GM21825 (cell line): ENCODE measurements at regions not wholly inside any gene's neighbourhood (a gene's known extent, or its start where the extent isn't known, plus 50 kb on each side); places are given as distances from the start of the nearest gene placed in this dataset.

Experiments
- ATAC-seq: cut with Tn5 transposase; IDR thresholded peaks from one replicate; pipeline ENCODE4 v1.9.1; 2021; ENCODE audit warnings: mild to moderate bottlenecking, moderate library complexity; ENCODE audit not compliant: unreplicated experiment

DNA sequence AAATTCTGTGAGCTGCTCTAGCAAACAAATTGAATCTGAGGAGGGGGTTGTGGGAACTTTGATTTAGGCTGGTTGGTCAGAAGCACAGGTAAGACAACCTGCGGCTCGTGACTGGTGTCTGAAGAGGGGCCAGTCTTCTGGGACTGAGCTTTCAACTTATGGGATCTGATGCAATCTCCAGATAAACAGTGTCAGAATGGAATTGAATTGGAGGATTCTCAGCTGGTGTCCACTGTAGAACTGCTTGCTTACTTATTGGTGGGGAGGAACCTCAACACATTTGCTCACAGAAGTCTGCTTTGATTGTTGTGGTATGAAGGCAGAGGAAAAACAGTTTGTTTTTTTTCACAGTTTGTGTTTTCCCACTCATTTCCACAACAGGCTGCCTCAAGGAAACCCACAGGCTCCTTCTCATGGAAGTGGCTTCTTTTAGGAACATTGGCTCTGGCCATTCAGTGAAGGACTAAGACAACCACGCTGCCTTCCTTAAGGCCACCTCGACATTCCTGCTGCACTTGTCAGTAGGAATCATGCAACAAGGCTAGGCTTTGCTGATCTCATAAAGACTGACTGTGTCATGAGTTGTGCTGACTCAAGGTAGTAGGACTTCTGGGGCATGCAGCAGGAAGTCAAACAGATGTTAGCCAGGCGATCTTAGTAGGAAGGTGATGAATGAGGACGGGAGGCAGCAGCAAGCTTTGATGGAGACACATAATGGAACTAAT lies 104.7 kb downstream of the TSN start:
- ATAC-seq: no peak

DNA sequence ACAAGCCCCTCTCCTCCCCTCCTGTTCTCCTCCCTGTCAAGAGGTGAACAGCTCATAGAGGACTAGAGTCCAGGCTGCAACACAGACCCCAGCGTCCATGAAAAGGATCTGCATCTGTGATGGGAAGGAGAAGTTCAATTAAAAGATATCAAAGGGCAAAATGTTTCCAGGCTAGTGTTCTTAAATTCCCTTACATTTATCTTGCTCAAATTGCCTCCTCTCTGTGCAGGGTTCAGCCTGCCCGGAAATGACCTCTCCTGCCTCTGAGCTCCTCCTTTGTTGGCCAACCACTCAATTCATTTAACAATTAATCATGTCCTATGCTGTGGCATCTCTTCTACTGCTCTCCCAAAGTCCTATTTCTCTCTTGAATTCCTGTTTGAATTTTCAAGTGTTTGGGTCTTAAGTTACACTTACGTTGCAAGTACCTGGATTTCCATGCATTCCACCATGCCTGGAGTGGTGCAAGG lies 105.3 kb downstream of the TSN start:
- ATAC-seq: no peak

DNA sequence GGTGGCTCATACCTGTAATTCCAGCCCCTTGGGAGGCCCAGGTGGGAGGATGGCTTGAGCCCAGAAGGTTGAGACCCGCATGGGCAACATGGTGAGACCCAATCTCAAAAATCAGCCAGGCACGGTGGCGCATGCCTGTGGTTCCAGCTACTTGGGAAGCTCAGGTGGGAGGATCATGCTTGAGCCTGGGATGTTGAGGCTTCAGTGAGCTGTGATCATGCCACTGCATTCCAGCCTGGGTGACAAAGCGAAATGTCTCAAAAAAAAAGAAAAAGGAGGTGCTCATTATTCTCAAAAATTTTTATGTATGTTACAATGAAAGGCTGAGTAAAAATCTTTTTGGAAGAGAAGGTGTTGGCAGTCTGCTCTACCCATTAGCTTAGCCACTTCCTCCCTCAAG lies 106.8 kb downstream of the TSN start:
- ATAC-seq: no peak

DNA sequence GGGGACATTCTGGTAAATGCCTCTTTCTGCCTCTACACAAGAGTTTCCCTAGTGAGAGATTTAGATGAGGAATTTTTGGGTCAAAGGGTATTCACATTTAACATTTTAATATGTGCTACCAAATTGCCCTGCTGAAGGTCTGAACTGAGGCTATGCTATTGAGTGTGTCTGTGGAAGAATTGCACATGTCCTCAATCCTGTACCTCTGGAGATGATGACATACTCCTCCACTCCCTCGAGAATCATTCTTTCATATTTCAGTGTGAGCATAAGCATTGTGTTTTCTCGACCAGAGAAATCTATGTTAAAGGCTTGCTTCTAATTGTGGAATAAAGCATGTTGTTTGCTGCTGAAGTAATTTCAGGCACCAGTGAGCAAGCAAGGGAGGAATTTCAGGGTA lies 110.5 kb downstream of the TSN start:
- ATAC-seq: no peak

DNA sequence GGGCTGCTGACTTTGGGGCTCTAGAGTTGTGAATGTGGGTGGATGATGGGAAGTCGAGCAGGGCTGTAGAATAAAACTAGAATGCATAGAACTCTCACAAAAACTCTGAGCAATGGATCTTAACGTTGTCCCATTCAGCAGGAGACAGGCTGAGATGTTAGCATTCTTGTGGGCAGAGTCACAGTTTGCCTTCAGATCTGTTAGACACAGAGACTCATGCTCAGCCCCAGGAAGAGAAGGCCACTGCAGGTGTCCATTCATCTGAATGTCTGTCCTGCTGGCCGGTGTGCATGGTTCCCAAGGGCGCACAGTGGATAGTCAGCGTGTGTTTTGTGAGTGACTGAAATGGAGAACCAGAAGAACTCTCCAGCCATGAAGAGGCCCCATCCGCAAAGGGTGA lies 111.3 kb downstream of the TSN start:
- ATAC-seq: no peak

DNA sequence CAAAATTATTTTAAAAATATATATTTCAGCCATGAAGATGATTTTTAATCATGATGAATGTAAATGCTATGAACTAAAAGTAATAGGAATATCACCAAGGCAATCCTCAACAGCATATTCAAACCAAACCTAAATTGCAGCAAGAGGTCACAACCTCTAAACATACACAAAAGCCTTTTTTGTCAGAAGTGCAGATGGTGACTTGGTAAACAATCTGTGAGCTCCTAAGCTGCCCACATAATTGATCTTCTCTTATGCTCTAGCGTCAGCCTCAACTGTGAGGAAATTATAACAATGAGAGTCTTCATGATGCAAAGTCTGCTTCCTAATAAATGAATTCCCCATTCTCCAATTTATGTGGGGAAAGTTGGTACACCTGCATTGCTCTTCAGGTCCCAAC lies 113.2 kb downstream of the TSN start:
- no peak for ATAC-seq

DNA sequence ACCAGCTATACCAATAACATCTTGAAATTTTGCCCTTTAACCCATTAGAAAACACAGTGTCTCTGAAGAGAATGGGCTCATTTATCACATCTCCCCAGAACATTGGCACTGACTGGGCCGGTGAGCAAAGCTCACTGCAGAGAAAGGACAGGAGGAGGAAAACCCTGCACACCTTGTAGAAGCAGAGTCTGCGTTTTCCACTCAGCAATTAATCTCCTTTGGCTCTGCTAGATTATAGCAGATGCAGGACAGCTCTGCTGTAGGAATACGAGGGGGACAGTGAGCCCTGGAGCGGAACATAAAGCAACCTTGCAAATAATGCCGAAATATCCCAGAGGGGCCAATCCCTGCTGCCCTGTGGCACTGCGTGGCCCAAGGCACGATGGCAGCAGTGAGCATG lies 113.9 kb downstream of the TSN start:
- ATAC-seq: no peak

DNA sequence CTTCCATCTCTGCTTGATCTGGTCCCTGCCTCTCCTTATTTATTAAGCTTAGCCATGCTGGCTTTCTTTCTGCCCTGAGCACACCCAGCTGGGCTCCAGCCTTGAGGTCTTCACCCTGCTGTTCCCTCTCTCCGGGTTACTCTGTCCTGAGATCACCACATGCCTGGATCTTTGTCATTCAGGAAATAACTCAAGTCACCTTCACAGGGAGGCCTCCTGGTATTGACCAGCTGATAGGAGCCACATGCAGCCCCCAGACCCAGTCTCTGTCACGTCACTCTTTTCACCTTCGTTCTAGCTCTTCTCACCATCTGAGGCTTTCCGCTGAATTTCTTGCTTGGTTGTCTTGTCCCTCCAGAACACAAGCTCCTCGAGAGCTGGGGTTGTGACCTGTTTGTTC lies 114.4 kb downstream of the TSN start:
- ATAC-seq: no peak

DNA sequence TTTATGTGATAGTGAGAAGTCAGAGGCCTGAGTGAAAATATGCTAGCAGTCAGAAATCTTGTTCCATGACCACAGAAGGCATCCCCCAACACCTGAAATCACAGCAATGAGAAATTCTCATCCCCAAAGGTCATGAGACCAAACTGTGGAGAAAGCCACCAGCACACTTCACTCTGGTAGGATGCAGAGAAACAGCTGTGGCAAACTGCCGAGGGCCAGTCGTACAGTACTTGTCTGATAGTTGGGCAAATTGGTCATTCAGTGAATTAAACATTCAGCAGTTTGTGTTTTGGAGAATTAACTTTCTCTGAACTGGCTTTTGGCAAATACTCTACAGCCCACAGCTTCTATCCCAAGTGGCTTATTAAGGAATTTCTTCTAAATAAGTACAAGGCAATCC lies 117.2 kb downstream of the TSN start:
- no peak for ATAC-seq

DNA sequence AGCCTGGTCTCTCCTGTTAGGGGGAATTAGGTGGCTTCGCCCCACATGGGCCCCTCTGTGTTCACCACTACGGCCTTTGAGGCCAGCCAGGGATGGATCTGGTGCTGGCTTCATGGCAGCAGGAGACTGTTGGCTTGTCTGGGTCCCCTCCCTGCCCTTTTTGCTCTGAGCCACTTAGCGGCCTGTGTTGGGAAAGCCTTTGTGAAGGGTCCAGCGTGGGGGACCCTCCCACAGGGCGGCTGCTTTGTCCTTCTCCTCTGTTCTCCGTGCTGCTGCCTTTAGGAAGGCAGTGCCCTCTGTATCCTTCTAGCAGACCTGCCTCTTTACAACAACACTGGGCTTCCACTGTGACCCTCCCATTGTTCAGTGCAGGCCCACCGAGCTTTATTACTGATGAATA lies 118.4 kb downstream of the TSN start:
- ATAC-seq: no peak

DNA sequence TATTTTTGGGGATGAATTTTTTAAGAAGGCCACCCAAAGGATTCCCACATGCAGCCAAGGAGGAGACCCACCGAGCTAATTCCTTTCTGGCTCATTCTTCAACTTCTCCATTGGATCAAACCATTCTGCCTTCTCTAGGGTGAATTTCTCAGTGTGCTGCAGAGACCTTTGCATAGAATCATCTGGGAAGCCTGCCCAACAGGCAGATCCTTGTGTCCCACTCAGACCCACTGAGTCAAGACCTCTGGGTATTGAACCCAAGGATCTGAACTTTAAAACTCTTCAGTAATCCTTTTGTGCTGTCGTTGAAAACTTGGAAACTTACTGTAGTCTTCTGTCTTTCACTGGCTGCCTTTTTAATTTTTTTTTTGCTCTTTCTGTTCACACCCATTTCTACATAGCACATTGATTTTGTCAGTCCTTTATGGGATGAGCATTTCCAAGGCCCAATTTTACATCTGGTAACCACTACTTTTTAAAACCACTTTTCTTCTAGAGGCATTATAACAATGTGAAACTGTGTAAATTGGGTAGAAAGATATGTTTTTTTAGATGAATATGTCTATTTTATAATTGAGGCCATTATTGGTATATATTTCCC lies 120.2 kb downstream of the TSN start:
- ATAC-seq: no peak

DNA sequence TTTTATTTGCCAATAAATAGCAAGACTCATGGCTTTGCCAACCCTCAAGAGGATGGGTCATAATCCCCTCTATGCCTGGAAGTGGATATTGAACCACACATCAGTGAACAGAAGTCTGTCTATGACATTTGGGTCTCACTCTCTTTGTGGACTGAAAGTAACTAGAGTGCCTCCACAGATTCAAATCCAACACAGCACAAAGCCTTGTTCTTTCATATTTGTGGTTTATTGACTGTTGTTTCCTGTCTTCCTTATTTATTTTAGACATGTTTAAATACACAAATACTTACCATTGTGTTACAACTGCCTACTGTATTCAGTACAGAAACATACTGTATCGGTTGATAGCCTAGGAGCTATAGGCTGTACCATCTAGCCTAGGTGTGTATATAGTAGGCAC lies 121.9 kb downstream of the TSN start:
- no peak for ATAC-seq

DNA sequence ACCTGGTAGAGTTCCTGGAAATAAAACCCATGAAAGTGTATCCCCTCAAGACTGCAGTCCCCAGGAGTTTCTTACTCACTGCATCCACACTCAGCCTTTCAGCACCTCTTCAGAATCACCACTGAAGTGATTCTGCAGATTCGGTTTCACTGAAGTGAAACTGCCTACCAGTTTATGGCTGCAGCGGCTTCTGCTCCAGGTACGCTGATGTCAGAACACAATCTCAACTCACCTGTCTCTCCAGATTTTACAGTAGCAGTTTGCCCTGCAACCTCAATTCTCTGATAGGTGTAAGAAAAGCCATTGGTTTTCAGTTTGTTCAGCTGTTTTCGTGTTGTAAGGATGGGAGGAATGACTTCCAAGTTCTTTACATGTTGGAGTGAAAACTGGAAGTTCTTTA lies 124.8 kb downstream of the TSN start:
- ATAC-seq: no peak

DNA sequence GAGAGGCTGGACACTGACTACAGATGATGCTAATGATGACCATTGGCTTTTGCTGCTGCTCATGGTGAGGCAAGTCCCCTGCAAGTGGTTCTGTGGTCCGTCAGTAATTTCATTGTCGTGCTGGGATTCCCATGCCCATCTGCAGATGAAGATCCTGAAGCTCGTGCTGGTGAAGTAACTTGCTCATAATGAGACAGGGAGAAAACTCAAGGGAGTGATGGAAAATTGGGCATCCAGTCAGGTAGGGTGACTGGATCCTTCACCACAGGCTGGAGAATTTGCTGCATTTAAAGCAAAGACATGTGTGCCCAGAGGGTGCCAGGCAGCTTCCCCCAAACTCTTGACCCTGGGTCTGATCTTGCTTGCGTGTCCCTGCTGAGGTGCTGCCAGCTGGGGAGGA lies 125.6 kb downstream of the TSN start:
- no peak for ATAC-seq

DNA sequence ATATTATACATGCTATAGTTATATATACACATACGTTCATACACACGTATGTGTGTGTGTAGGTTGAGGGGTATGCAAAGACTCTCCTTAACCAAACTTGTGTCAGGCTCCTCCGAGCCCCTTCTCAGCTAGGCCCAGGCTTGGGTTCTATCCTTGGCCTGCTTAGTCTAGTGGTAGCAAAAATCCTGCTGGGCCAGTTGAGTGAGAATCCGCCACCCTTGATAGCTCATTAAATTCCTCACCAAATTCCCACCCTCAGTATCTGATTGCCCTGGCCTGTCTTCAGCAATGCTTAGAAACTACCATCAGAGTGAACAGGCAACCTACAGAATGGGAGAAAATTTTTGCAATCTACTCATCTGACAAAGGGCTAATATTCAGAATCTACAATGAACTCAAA lies 126.5 kb downstream of the TSN start:
- ATAC-seq: no peak

DNA sequence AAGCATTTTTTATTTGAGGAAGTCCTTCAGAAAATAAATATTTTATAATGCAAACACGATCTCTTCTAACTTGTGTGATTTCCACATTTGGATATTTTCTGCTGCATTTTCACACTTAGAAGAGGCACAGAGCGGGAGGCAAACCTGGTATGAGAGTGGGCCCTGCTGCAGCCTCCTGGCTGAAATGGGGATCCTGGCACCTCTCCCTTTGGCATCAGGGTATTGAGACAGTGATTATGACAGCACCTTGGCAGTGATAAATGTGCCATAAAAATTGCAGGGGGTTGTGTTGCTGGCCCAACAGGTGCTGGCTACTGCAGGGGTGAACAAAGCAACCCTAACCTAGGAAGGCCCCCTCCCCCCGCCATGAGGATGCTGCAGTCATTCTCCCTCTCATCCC lies 128.6 kb downstream of the TSN start:
- no peak for ATAC-seq

DNA sequence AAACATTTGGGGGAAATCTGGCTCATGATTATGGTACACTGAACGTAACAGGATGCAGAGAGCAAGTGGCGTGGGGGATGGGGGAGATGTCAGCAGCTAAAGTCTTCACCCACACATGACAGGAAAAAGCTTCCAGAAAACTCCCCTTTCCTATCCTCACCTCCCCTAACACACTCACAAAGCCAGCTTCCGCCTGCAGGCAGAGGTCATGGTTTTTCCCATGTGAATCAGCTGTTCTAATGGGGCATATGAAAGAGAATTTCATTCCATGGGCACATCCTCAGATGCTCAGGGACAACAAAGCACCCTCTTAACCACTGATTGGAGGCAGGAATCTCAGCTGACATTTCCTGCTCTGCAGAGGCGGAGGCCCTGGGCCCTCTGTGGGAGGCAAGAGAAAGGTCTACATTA lies 129.1 kb downstream of the TSN start:
- ATAC-seq: no peak

DNA sequence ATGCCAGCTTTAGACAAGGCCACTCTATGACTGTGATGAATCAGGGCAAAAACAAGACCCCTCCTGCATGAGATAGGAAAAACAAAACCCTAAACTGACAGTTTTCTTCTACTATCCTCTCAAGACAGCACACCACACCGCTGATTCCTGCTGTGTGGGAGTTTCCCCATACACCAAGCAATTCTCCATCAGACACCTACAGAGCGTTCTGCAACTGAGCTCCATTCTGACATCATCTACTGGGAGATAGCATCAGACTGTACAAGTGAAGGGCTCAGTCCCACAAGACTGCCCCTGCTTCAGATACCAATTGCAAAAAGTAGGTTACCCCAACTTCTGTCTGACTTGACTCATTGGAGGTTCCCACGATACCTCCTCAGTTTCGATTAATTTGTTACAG lies 130.6 kb downstream of the TSN start:
- no peak for ATAC-seq

DNA sequence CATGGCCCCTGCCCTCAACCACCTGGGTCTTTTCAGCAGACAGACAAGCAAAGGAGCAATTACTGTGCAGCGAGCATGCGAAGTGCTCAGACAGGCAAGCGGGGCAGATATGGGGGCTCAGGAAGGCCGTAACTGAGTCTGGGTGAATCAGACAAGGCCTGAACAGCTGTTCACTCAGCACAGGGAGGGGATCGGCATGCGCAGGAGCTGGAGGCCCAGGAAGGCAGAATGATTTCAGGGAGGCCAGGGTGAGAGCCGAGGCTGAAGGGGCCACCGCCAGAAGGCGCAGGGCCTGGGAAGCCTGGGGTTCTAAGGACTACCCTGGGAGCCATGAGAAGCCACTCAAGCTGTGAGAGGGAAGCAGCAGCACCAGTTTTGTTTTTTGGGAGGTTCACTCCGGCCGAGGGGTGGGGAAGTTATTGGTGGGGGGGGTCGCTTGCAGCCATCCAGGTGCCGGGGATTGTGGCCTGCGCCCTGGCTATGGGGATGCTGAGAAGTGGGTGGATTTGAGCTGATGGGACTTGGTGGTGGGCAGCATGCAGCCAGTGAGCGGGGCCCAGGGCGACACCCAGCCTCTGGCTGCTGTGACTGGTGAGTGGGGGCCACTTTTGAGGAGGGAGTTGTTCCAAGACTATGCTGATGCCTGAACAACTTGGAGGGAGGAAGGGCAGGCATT lies 132.2 kb downstream of the TSN start:
- no peak for ATAC-seq

DNA sequence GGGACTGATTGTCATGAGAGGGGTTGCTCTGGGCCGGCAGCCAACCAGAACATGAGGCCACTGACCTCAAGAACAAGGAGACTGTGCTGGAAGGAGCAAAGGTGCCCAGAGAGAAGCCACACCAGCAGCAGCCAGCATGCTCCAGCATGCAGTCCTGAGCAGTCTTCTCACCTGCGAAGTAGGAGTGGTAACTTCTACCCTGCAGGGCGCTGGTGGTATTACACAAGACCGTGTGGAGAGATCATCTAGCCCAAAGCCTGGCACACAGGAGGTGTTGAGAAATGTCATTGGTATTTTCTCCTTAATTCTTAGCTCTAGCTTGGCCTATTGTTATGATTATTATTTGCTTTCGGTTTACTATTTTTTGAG lies 132.7 kb downstream of the TSN start:
- peak; percentile 79 for ATAC-seq

DNA sequence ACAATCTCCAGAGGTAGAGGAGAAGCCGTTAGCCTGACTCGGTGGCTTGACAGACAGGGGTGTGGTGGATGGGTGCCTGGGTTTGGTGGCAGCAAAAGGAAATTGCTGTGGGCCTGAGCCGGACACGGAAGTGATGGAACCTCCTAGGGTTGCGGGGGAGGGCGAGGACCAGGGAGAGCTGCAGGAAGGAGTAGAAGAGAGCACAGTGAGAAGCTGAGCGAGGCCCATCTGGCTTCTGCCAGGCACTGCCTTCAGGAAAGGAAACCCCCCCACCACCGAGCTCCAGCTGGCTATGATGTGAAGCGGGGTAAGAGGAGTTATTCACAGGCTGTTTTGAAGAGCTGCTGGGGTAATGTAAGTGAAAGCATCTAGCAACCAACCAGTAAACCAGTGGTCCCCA lies 134.6 kb downstream of the TSN start:
- no peak for ATAC-seq
